K562 (cell line): ENCODE measurements at regions not wholly inside any gene's neighbourhood (a gene's known extent, or its start where the extent isn't known, plus 50 kb on each side); places are given as distances from the start of the nearest gene placed in this dataset.
A peak's percentile ranks its signal among the peaks of the same experiment; 100 is the strongest.

Source experiments
- ATAC-seq: fragments of 200-7000 bp; cut with Tn5 transposase; 3 replicates; pipeline ENCODE4 v1.9.1; 2020; ENCODE audit warnings: moderate library complexity
- BruUV-seq: library from RNA; stranded (reverse); fragments of 400-500 nt; replicated peaks from 2 replicates; lab custom pipeline; 2021; lab: Mats Ljungman, UMichigan
- CTCF ChIA-PET: fragments of 300-600 bp; formaldehyde crosslinking; extraction: SDS; loops from one replicate; lab custom pipeline; 2021; ENCODE audit warnings: low intra/inter-chr PET ratio; lab: Yijun Ruan, JAX
- POLR2A ChIA-PET: fragments of 300-600, 350-650 bp; sonication (Branson Sonifier 250); formaldehyde crosslinking; extraction: SDS; loops from one replicate; lab custom pipeline; 2021; ENCODE audit warnings: antibody characterized with exemption, inconsistent platforms; lab: Yijun Ruan, JAX
- DNase-seq, 4 experiments: peaks; one replicate each; pipeline versions ENCODE4 v3.0.0 to v3.0.0-alpha.2; 2011 to 2018; ENCODE audit warnings: low spot score in 3 of 4, mixed read lengths in 3 of 4; ENCODE audit errors: extremely low read depth in 1 of 4
- FAIRE-seq: peaks from 2 replicates; lab custom pipeline; 2011; peaks lifted over from hg19 to GRCh38; lab: Jason Lieb, UNC
- H2AFZ ChIP-seq: 2 replicates; pipeline ENCODE4 v1.6.0; 2011; ENCODE audit warnings: low read depth, low read length, control low read depth, inconsistent platforms
- H3K27ac ChIP-seq: fragments of 200-600 bp; 3 replicates; pipeline ENCODE4 v1.8.0; 2011; ENCODE audit warnings: low read depth, mild to moderate bottlenecking, control low read depth, inconsistent platforms, low read length, moderate library complexity, mixed read lengths; ENCODE audit errors: extremely low read depth
- H3K27me3 ChIP-seq, 2 experiments: fragments of 300-600 bp in 1 of 2; 2 replicates in 1 of 2; 3 replicates in 1 of 2; pipeline versions ENCODE4 v1.6.0 to v1.8.0; 2011; ENCODE audit warnings: inconsistent platforms in 2 of 2, low read length in 2 of 2, mild to moderate bottlenecking in 1 of 2, mixed read lengths in 1 of 2, moderate library complexity in 1 of 2; ENCODE audit not compliant: control insufficient read depth in 2 of 2, insufficient read depth in 2 of 2
- H3K36me3 ChIP-seq: fragments of 300-600 bp; 3 replicates; pipeline ENCODE4 v1.8.0; 2011; ENCODE audit warnings: mild to moderate bottlenecking, low read length, inconsistent platforms; ENCODE audit not compliant: control insufficient read depth, insufficient read depth
- H3K4me1 ChIP-seq, 2 experiments: fragments of 200-600 bp in 1 of 2; replicated peaks in 1 of 2; 2 replicates in 1 of 2; 3 replicates in 1 of 2; pipeline versions ENCODE4 v1.5.1 to v1.8.0; 2011; ENCODE audit warnings: inconsistent platforms in 2 of 2, low read length in 2 of 2, mild to moderate bottlenecking in 1 of 2, mixed read lengths in 1 of 2, moderate library complexity in 1 of 2; ENCODE audit not compliant: control insufficient read depth in 2 of 2, insufficient read depth in 2 of 2
- H3K4me2 ChIP-seq: 2 replicates; pipeline ENCODE4 v1.6.1; 2011; ENCODE audit warnings: low read length, control low read depth, inconsistent platforms, mixed read lengths; ENCODE audit not compliant: insufficient read depth
- H3K4me3 ChIP-seq: fragments of 200-600 bp; sonication (generic), shearing (Covaris generic); 2 replicates; pipeline ENCODE4 v1.5.1; 2016; ENCODE audit warnings: control low read depth, inconsistent platforms
- H3K79me2 ChIP-seq: fragments of 200-600 bp; 3 replicates; pipeline ENCODE4 v1.8.0; 2011; ENCODE audit warnings: low read length, inconsistent platforms; ENCODE audit not compliant: control insufficient read depth, insufficient read depth
- H3K9ac ChIP-seq, 2 experiments: 2 replicates each; pipeline versions ENCODE4 v1.6.0 to v1.6.1; 2011; ENCODE audit warnings: low read depth in 2 of 2, low read length in 2 of 2, control low read depth in 1 of 2, inconsistent platforms in 1 of 2, mild to moderate bottlenecking in 1 of 2, mixed read lengths in 1 of 2; ENCODE audit not compliant: insufficient read depth in 1 of 2
- H3K9me1 ChIP-seq: one replicate; pipeline ENCODE4 v1.6.0; 2011; ENCODE audit warnings: inconsistent platforms, mild to moderate bottlenecking, low read length, moderate library complexity; ENCODE audit not compliant: control insufficient read depth, insufficient read depth
- H3K9me3 ChIP-seq: replicated peaks from 2 replicates; pipeline ENCODE4 v1.5.1; 2011; ENCODE audit warnings: low read depth, low read length, inconsistent platforms; ENCODE audit not compliant: control insufficient read depth, insufficient read depth
- H4K20me1 ChIP-seq: replicated peaks from 2 replicates; pipeline ENCODE4 v1.6.1; 2011; ENCODE audit warnings: low read length, inconsistent platforms, mixed read lengths; ENCODE audit not compliant: control insufficient read depth, insufficient read depth
- CEBPG ChIP-seq, 3 experiments: fragments of 200-800 bp in 1 of 3; sonication (Bioruptor generic) in 1 of 3; sonication (generic) in 1 of 3; formaldehyde crosslinking in 1 of 3; IDR thresholded peaks in 2 of 3; conservative IDR thresholded peaks in 1 of 3; 2 replicates each; pipeline versions ENCODE4 v1.6.1 to v1.8.0; 2016 to 2022; ENCODE audit warnings: missing compliant biosample characterization in 2 of 3, missing genetic modification characterization in 2 of 3, mild to moderate bottlenecking in 1 of 3, missing genetic modification reagents in 1 of 3
- FOXP1 ChIP-seq: sonication (generic); formaldehyde crosslinking; IDR thresholded peaks from 2 replicates; pipeline ENCODE4 v1.8.0; 2022; ENCODE audit warnings: mild to moderate bottlenecking, missing genetic modification reagents
- GTF2A2 ChIP-seq: IDR thresholded peaks from 2 replicates; pipeline ENCODE4 v1.6.1; 2016; ENCODE audit warnings: mild to moderate bottlenecking, missing genetic modification characterization, missing compliant biosample characterization
- HDAC8 ChIP-seq: fragments of 450-650 bp; IDR thresholded peaks from 2 replicates; pipeline ENCODE4 v1.6.1; 2016; ENCODE audit warnings: mild to moderate bottlenecking, missing genetic modification characterization, moderate library complexity, missing compliant biosample characterization
- MBD1 ChIP-seq: fragments of 250-450 bp; sonication (Bioruptor Pico); IDR thresholded peaks from 2 replicates; pipeline ENCODE4 v1.8.0; 2022; ENCODE audit warnings: inconsistent platforms
- MYNN ChIP-seq, 2 experiments: sonication (generic); formaldehyde crosslinking in 1 of 2; IDR thresholded peaks; 2 replicates each; pipeline versions ENCODE4 v1.5.0 to v1.6.1; 2016 to 2020; ENCODE audit warnings: antibody characterized with exemption in 1 of 2, missing genetic modification reagents in 1 of 2
- STAG1 ChIP-seq: sonication (generic); formaldehyde crosslinking; IDR thresholded peaks from 2 replicates; pipeline ENCODE4 v1.5.0; 2020; ENCODE audit warnings: missing genetic modification reagents, borderline replicate concordance
- WGBS: fragments of 100-300 bp; shearing (Covaris generic); methylation state at CpG from one replicate; pipeline ENCODE4 v1.1.6; 2016; ENCODE audit warnings: low coverage, mixed read lengths; ENCODE audit not compliant: insufficient coverage; ENCODE audit errors: missing lambda C conversion rate; 5-methylcytosine and 5-hydroxymethylcytosine counted together
- in situ Hi-C: fragments of 300-500 bp; cut with MboI; formaldehyde crosslinking; loops from 4 replicates; pipeline ENCODE4 v1.15.0; 2018; ENCODE audit warnings: inconsistent platforms, mixed read lengths
- intact Hi-C: fragments of 100-400 bp; cut with micrococcal nuclease; formaldehyde crosslinking; loops from 2 replicates; pipeline ENCODE4 v1.14.2; 2022

- H3K9me1 ChIP-seq, result no peaks in the 10 kb centered on the region
- FAIRE-seq, result no peak
- DNase-seq, result no peak
- no peaks in the 10 kb centered on the region for H3K36me3 ChIP-seq
- ChIA-PET POLR2A (no interaction called here), CTCF (no interaction called here)
- intact Hi-C loops (no loop called here), in situ Hi-C loops (no loop called here)
- no peak overlapping the region for H3K27ac ChIP-seq
- H3K4me2 ChIP-seq, result no peak overlapping the region
- no peaks in the 10 kb centered on the region for H3K79me2 ChIP-seq
- no peaks in the 10 kb centered on the region for H4K20me1 ChIP-seq
- no peak overlapping the region for H2AFZ ChIP-seq
- no peaks in the 10 kb centered on the region for H3K9me3 ChIP-seq
- no TSS peak for BruUV-seq
- TF ChIP-seq CEBPG (CRISPR knock-in tag; IDR thresholded peaks at IDR 0.05), result no peak
- TF ChIP-seq CEBPG (tag; conservative IDR thresholded peaks at IDR 0.05 in 1 of 2, IDR thresholded peaks at IDR 0.05 in 1 of 2), result 0 out of 4 replicates have a peak, but pooled peaks of 1 of the 2 experiments have one; percentile 18
- TF ChIP-seq MBD1 (CRISPR knock-in tag), result no peak
- H3K4me1 ChIP-seq, result no peaks in the 10 kb centered on the region
- H3K27me3 ChIP-seq, result no peaks in the 10 kb centered on the region
- ATAC-seq, result no peak
- no peak overlapping the region for H3K9ac ChIP-seq
- H3K4me3 ChIP-seq, result no peak overlapping the region
Observed at GRCh38 chr1:98068016-98068415, 147.2 kb upstream of the DPYD start.

- Histone ChIP-seq H3K9me1 (no peaks in the 10 kb centered on the region), H3K79me2 (no peaks in the 10 kb centered on the region), H4K20me1 (no peaks in the 10 kb centered on the region), H3K36me3 (no peaks in the 10 kb centered on the region), H3K27ac (no peak overlapping the region), H2AFZ (no peak overlapping the region), H3K27me3 (no peaks in the 10 kb centered on the region), H3K9me3 (no peaks in the 10 kb centered on the region), H3K4me1 (no peaks in the 10 kb centered on the region), H3K9ac (no peak overlapping the region), H3K4me2 (no peak overlapping the region), H3K4me3 (no peak overlapping the region)
- no TSS peak for BruUV-seq
- intact Hi-C loops, result no loop called here
- in situ Hi-C loops, result no loop called here
- FAIRE-seq, result no peak
- POLR2A ChIA-PET, result no interaction called here
- DNase-seq, result no peak
- no peak for ATAC-seq
- no peak for TF ChIP-seq GTF2A2 (tag)
- TF ChIP-seq FOXP1 (CRISPR knock-in tag), result no peak
- TF ChIP-seq STAG1, result no peak
- TF ChIP-seq HDAC8, result no peak
- TF ChIP-seq MYNN (IDR thresholded peaks at IDR 0.05), result no peak
- TF ChIP-seq MYNN (CRISPR knock-in tag; IDR thresholded peaks at IDR 0.05), result no peak
- WGBS, result no CpG with 5 or more reads among the region's 2 CpGs
- CTCF ChIA-PET, result no interaction called here
Observed at GRCh38 chr1:98066911-98067310, 146.1 kb upstream of the DPYD start.
